HEK293 (cell line): ENCODE measurements at regions not wholly inside any gene's neighbourhood (a gene's known extent, or its start where the extent isn't known, plus 50 kb on each side); places are given as distances from the start of the nearest gene placed in this dataset.

Experiments used
- CTCF ChIA-PET: fragments of 350-600 bp; formaldehyde crosslinking; extraction: SDS; loops from one replicate; lab custom pipeline; 2021; ENCODE audit warnings: antibody characterized with exemption; lab: Yijun Ruan, JAX
- POLR2A ChIA-PET: fragments of 300-600 bp; formaldehyde crosslinking; extraction: SDS; loops from one replicate; lab custom pipeline; 2020; ENCODE audit warnings: antibody characterized with exemption, inconsistent platforms; lab: Yijun Ruan, JAX
- H3K27ac ChIP-seq: fragments of 200-500 bp; sonication (Bioruptor generic); 2 replicates; pipeline ENCODE4 v1.5.1; 2014; ENCODE audit warnings: low read depth, low read length, control low read depth, inconsistent platforms; ENCODE audit errors: extremely low read depth
- H3K36me3 ChIP-seq, 2 experiments: fragments of 200-500 bp in 1 of 2; sonication (Bioruptor generic) in 1 of 2; 1 replicate in 1 of 2; 2 replicates in 1 of 2; pipeline ENCODE4 v1.5.1; 2014 to 2017; ENCODE audit warnings: inconsistent platforms in 2 of 2, low read length in 2 of 2; ENCODE audit not compliant: control insufficient read depth in 2 of 2, insufficient read depth in 1 of 2
- H3K4me1 ChIP-seq: fragments of 200-500 bp; sonication (Bioruptor generic); 2 replicates; pipeline ENCODE4 v1.5.1; 2014; ENCODE audit warnings: mild to moderate bottlenecking, low read length, inconsistent platforms; ENCODE audit not compliant: control insufficient read depth, insufficient read depth
- H3K4me3 ChIP-seq: 2 replicates; pipeline ENCODE4 v1.5.1; 2011; ENCODE audit warnings: low read depth, mild to moderate bottlenecking, control low read depth, low read length, moderate library complexity
- H3K9me3 ChIP-seq: fragments of 200-500 bp; sonication (Bioruptor generic); 2 replicates; pipeline ENCODE4 v1.5.1; 2014; ENCODE audit warnings: low read depth, low read length, inconsistent platforms; ENCODE audit not compliant: control insufficient read depth, insufficient read depth
- GLIS1 ChIP-seq: fragments of 450-650 bp; formaldehyde crosslinking; IDR thresholded peaks from 2 replicates; pipeline ENCODE4 v1.5.1; 2016; ENCODE audit warnings: missing biosample characterization, missing genetic modification characterization
- GLIS2 ChIP-seq: fragments of 450-650 bp; formaldehyde crosslinking; IDR thresholded peaks from 2 replicates; pipeline ENCODE4 v1.5.1; 2016; ENCODE audit warnings: missing biosample characterization, missing genetic modification characterization
- KLF1 ChIP-seq: fragments of 450-650 bp; formaldehyde crosslinking; IDR thresholded peaks from 2 replicates; pipeline ENCODE4 v1.5.1; 2016; ENCODE audit warnings: missing biosample characterization, missing genetic modification characterization
- SCRT2 ChIP-seq: fragments of 450-650 bp; formaldehyde crosslinking; IDR thresholded peaks from 2 replicates; pipeline ENCODE4 v1.5.1; 2016; ENCODE audit warnings: missing biosample characterization, missing genetic modification characterization
- ZBTB17 ChIP-seq: fragments of 450-650 bp; formaldehyde crosslinking; IDR thresholded peaks from 2 replicates; pipeline ENCODE4 v1.5.1; 2016; ENCODE audit warnings: missing biosample characterization, missing genetic modification characterization
- ZBTB21 ChIP-seq: fragments of 450-650 bp; formaldehyde crosslinking; IDR thresholded peaks from 2 replicates; pipeline ENCODE4 v1.5.1; 2017; ENCODE audit warnings: missing biosample characterization, missing genetic modification characterization
- ZNF133 ChIP-seq: fragments of 450-650 bp; formaldehyde crosslinking; IDR thresholded peaks from 2 replicates; pipeline ENCODE4 v1.5.1; 2016; ENCODE audit warnings: missing biosample characterization, missing genetic modification characterization
- ZNF174 ChIP-seq: fragments of 450-650 bp; formaldehyde crosslinking; IDR thresholded peaks from 2 replicates; pipeline ENCODE4 v1.5.0; 2017; ENCODE audit warnings: missing biosample characterization, mild to moderate bottlenecking, missing genetic modification characterization
- ZNF175 ChIP-seq: fragments of 450-650 bp; formaldehyde crosslinking; IDR thresholded peaks from 2 replicates; pipeline ENCODE4 v1.5.1; 2016; ENCODE audit warnings: missing biosample characterization, missing genetic modification characterization
- ZNF24 ChIP-seq: fragments of 450-650 bp; formaldehyde crosslinking; IDR thresholded peaks from 2 replicates; pipeline ENCODE4 v1.5.1; 2016; ENCODE audit warnings: missing biosample characterization, missing genetic modification characterization
- ZNF404 ChIP-seq: fragments of 450-650 bp; formaldehyde crosslinking; IDR thresholded peaks from 2 replicates; pipeline ENCODE4 v1.5.1; 2017; ENCODE audit warnings: missing biosample characterization, missing genetic modification characterization
- ZNF514 ChIP-seq: fragments of 450-650 bp; formaldehyde crosslinking; IDR thresholded peaks from 2 replicates; pipeline ENCODE4 v1.5.1; 2016; ENCODE audit warnings: missing biosample characterization, missing genetic modification characterization
- ZNF544 ChIP-seq: fragments of 450-650 bp; formaldehyde crosslinking; IDR thresholded peaks from 2 replicates; pipeline ENCODE4 v1.5.0; 2017; ENCODE audit warnings: missing biosample characterization, missing genetic modification characterization
- ZNF624 ChIP-seq: fragments of 450-650 bp; formaldehyde crosslinking; IDR thresholded peaks from 2 replicates; pipeline ENCODE4 v1.5.1; 2017; ENCODE audit warnings: missing biosample characterization, missing genetic modification characterization
- TF ChIP-seq, protein P1 (sequence below): fragments of 450-650 bp; formaldehyde crosslinking; IDR thresholded peaks from 2 replicates; pipeline ENCODE4 v1.5.1; 2016; ENCODE audit warnings: missing biosample characterization, missing genetic modification characterization
- TF ChIP-seq, protein P2 (sequence below): fragments of 450-650 bp; IDR thresholded peaks from 2 replicates; pipeline ENCODE4 v1.5.1; 2018; ENCODE audit warnings: missing biosample characterization, missing genetic modification characterization
- TF ChIP-seq, protein P3 (sequence below): fragments of 450-650 bp; formaldehyde crosslinking; IDR thresholded peaks from 2 replicates; pipeline ENCODE4 v1.5.1; 2016; ENCODE audit warnings: missing biosample characterization, missing genetic modification characterization, borderline replicate concordance
- TF ChIP-seq, protein P4 (sequence below): fragments of 450-650 bp; formaldehyde crosslinking; optimal IDR thresholded peaks from 2 replicates; pipeline ENCODE3; 2016; ENCODE audit warnings: missing biosample characterization, mild to moderate bottlenecking, missing genetic modification characterization
- TF ChIP-seq, protein P5 (sequence below): fragments of 450-650 bp; formaldehyde crosslinking; IDR thresholded peaks from 2 replicates; pipeline ENCODE4 v1.5.1; 2016; ENCODE audit warnings: missing biosample characterization, missing genetic modification characterization
- TF ChIP-seq, protein P6 (sequence below): fragments of 450-650 bp; formaldehyde crosslinking; IDR thresholded peaks from 2 replicates; pipeline ENCODE4 v1.5.1; 2016; ENCODE audit warnings: missing biosample characterization, missing genetic modification characterization

DNA sequence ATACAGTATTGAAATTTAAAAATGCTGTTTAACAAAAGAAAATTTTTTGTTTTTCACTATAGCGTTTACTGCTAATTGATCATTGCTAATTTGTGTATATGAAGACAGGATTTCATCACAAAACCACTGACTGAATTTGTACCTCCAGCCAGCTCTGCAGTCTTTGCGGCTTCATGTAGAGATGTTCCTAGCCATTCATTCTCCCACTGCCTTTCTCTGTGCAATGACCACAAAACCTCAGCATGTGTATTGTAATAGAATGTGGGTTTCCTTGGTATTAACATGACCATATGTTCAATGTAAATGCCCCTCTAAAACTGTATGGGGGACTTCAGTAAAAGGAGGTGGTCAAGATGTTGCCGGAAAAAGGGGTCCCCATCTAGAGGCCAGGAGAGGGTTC is 81.1 kb upstream of the STEAP1B start:
- no peaks in the 10 kb centered on the region for H3K9me3 ChIP-seq
- H3K4me1 ChIP-seq = peaks cover 3% of the 10 kb centered on the region; the same call in 1 of the 2 replicates
- CTCF ChIA-PET = interaction anchor here (0.7 to 1.1 kb wide), 2 partner anchors 21 to 202 kb away, joined by 3 to 6 read pairs; no protein-coding TSS in a partner anchor
- H3K36me3 ChIP-seq = no peaks in the 10 kb centered on the region
- POLR2A ChIA-PET = interaction anchor here (0.5 kb wide), 1 partner anchor 1572 kb away, joined by 6 read pairs; no protein-coding TSS in a partner anchor
- TF ChIP-seq, protein P1, sequence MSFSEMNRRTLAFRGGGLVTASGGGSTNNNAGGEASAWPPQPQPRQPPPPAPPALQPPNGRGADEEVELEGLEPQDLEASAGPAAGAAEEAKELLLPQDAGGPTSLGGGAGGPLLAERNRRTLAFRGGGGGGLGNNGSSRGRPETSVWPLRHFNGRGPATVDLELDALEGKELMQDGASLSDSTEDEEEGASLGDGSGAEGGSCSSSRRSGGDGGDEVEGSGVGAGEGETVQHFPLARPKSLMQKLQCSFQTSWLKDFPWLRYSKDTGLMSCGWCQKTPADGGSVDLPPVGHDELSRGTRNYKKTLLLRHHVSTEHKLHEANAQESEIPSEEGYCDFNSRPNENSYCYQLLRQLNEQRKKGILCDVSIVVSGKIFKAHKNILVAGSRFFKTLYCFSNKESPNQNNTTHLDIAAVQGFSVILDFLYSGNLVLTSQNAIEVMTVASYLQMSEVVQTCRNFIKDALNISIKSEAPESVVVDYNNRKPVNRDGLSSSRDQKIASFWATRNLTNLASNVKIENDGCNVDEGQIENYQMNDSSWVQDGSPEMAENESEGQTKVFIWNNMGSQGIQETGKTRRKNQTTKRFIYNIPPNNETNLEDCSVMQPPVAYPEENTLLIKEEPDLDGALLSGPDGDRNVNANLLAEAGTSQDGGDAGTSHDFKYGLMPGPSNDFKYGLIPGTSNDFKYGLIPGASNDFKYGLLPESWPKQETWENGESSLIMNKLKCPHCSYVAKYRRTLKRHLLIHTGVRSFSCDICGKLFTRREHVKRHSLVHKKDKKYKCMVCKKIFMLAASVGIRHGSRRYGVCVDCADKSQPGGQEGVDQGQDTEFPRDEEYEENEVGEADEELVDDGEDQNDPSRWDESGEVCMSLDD (tag by site-specific recombination) = no peak
- TF ChIP-seq GLIS1 (tag by site-specific recombination) (no peak), ZNF404 (tag by site-specific recombination) (no peak), ZNF174 (tag by site-specific recombination) (no peak), ZNF514 (no peak), KLF1 (tag by site-specific recombination) (no peak), GLIS2 (tag by site-specific recombination) (no peak), ZNF175 (tag by site-specific recombination) (no peak), ZBTB21 (tag by site-specific recombination) (no peak), ZNF544 (tag by site-specific recombination) (no peak), ZNF133 (tag by site-specific recombination) (no peak), SCRT2 (tag by site-specific recombination) (no peak), ZNF624 (tag by site-specific recombination) (no peak), ZBTB17 (tag by site-specific recombination) (no peak), ZNF24 (tag by site-specific recombination) (no peak)
- TF ChIP-seq, protein P2, sequence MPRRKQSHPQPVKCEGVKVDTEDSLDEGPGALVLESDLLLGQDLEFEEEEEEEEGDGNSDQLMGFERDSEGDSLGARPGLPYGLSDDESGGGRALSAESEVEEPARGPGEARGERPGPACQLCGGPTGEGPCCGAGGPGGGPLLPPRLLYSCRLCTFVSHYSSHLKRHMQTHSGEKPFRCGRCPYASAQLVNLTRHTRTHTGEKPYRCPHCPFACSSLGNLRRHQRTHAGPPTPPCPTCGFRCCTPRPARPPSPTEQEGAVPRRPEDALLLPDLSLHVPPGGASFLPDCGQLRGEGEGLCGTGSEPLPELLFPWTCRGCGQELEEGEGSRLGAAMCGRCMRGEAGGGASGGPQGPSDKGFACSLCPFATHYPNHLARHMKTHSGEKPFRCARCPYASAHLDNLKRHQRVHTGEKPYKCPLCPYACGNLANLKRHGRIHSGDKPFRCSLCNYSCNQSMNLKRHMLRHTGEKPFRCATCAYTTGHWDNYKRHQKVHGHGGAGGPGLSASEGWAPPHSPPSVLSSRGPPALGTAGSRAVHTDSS (tag by site-specific recombination) = no peak
- TF ChIP-seq, protein P3, sequence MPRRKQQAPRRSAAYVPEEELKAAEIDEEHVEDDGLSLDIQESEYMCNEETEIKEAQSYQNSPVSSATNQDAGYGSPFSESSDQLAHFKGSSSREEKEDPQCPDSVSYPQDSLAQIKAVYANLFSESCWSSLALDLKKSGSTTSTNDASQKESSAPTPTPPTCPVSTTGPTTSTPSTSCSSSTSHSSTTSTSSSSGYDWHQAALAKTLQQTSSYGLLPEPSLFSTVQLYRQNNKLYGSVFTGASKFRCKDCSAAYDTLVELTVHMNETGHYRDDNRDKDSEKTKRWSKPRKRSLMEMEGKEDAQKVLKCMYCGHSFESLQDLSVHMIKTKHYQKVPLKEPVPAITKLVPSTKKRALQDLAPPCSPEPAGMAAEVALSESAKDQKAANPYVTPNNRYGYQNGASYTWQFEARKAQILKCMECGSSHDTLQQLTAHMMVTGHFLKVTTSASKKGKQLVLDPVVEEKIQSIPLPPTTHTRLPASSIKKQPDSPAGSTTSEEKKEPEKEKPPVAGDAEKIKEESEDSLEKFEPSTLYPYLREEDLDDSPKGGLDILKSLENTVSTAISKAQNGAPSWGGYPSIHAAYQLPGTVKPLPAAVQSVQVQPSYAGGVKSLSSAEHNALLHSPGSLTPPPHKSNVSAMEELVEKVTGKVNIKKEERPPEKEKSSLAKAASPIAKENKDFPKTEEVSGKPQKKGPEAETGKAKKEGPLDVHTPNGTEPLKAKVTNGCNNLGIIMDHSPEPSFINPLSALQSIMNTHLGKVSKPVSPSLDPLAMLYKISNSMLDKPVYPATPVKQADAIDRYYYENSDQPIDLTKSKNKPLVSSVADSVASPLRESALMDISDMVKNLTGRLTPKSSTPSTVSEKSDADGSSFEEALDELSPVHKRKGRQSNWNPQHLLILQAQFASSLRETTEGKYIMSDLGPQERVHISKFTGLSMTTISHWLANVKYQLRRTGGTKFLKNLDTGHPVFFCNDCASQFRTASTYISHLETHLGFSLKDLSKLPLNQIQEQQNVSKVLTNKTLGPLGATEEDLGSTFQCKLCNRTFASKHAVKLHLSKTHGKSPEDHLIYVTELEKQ (tag by site-specific recombination) = no peak
- TF ChIP-seq, protein P4, sequence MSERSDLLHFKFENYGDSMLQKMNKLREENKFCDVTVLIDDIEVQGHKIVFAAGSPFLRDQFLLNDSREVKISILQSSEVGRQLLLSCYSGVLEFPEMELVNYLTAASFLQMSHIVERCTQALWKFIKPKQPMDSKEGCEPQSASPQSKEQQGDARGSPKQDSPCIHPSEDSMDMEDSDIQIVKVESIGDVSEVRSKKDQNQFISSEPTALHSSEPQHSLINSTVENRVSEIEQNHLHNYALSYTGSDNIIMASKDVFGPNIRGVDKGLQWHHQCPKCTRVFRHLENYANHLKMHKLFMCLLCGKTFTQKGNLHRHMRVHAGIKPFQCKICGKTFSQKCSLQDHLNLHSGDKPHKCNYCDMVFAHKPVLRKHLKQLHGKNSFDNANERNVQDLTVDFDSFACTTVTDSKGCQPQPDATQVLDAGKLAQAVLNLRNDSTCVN (tag by site-specific recombination) = no peak
- TF ChIP-seq, protein P5, sequence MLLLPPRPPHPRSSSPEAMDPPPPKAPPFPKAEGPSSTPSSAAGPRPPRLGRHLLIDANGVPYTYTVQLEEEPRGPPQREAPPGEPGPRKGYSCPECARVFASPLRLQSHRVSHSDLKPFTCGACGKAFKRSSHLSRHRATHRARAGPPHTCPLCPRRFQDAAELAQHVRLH (tag by site-specific recombination) = no peak
- TF ChIP-seq, protein P6, sequence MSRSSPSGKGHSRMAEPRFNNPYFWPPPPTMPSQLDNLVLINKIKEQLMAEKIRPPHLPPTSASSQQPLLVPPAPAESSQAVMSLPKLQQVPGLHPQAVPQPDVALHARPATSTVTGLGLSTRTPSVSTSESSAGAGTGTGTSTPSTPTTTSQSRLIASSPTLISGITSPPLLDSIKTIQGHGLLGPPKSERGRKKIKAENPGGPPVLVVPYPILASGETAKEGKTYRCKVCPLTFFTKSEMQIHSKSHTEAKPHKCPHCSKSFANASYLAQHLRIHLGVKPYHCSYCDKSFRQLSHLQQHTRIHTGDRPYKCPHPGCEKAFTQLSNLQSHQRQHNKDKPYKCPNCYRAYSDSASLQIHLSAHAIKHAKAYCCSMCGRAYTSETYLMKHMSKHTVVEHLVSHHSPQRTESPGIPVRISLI = no peak
- no peak overlapping the region for H3K4me3 ChIP-seq
- H3K27ac ChIP-seq = no peak overlapping the region
